HTR-8/SVneo (cell line): ENCODE measurements at regions not wholly inside any gene's neighbourhood (a gene's known extent, or its start where the extent isn't known, plus 50 kb on each side); places are given as distances from the start of the nearest gene placed in this dataset.

Source experiments
- DNase-seq: peaks from one replicate; pipeline ENCODE4 v3.0.0; 2011; ENCODE audit warnings: low spot score, mixed read lengths; ENCODE audit not compliant: insufficient read length
- FAIRE-seq: peaks from 2 replicates; lab custom pipeline; 2011; peaks lifted over from hg19 to GRCh38; lab: Jason Lieb, UNC

DNA sequence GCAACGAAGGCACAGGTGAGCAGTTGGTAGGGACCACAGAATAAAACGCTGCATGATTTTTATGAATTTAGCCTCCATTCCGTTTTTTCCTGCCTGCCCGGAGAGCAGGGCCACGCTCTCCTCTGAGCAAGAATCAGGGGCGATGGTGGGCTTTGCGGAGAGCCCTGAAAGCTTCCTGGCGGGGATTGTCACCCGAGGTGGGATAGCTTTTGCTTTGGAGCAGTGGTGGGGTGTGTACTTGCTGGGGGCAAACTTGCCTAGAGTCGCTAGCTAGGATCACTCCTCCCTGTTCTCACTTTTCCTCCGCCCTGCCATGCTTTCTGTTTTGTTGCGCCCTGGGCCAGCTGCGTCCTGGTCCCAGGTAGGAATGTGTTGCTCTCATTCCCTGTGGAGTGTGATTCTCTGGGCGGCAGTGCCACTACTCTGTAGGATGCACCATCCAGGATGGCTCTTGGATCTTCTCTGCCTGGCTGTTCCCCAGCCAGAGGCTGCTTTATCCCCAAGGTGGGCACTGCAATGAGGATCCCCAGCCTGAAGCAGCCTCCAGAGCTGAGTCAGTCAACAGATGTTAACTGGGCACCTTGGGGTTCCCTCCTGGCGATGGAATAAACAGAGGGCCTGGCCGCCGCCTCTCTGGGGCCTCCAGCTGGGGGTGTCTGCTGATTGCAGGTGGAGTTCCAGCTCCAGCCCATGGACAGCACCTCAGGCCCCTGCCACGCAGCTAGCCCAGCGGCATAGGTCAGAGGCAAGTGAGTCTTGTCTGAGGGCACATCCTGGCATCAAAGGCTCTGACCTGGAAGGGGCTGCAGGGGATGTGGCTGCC, 360.9 kb upstream of the TNRC6C start:
- DNase-seq: no peak
- peak; percentile 4 for FAIRE-seq

DNA sequence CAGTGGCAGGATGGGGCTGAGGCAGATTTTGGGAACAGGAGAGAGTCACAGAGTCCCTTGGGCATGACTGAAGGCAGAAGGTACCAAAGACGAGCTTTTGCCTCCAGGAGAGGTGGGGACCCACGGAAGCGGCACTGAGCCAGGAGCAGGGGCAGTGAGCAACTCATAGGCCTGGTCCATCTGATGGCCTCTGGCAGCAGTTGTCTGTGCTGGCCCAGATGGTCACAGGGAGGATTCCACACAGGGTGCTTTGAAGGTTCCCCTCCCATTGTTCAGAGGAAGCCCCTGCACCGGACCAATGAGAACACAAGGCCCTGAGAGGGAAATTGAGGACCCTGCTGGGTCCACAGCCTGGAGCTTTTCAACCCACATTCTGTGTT, 360.3 kb upstream of the TNRC6C start:
- FAIRE-seq (no peak), DNase-seq (no peak)

DNA sequence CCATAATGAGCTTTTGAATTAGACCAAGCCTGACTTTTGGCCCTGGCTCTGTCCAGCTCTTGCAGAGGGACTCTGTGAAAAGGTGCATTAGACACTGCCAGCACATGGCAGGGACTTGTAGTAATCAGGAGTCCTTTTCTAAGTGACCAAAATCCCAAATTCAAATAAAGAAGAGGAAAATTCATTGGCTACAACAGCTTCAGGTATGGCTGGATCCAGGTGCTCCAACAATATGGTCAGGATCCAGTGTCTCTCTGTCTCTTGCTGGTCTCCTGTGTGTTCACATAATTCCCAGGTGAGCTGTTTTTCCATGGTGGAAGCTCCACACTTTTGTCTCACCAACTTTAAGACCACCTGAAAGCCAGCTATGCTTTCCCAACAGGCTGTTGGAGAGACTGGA, 358.8 kb upstream of the TNRC6C start:
- no peak for FAIRE-seq
- DNase-seq: no peak

DNA sequence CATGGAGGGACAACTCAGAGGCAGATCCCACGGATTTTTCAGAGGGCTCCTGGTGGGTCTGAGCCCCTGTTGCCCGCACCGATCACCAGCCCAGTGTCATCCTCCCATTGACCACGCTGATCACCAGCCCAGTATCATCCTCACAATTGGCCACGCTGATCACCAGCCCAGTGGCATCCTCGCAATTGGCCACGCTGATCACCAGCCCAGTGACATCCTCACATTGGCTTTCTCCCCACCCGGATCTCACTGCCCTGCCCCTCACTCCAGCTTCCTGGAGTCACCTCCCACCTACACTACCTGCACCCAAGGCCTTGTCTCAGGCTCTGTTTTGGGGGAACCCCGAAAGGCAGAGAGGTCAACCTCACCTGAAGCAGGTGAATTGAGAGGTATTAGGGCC, 358.2 kb upstream of the TNRC6C start:
- DNase-seq (no peak), FAIRE-seq (peak; percentile 70)

DNA sequence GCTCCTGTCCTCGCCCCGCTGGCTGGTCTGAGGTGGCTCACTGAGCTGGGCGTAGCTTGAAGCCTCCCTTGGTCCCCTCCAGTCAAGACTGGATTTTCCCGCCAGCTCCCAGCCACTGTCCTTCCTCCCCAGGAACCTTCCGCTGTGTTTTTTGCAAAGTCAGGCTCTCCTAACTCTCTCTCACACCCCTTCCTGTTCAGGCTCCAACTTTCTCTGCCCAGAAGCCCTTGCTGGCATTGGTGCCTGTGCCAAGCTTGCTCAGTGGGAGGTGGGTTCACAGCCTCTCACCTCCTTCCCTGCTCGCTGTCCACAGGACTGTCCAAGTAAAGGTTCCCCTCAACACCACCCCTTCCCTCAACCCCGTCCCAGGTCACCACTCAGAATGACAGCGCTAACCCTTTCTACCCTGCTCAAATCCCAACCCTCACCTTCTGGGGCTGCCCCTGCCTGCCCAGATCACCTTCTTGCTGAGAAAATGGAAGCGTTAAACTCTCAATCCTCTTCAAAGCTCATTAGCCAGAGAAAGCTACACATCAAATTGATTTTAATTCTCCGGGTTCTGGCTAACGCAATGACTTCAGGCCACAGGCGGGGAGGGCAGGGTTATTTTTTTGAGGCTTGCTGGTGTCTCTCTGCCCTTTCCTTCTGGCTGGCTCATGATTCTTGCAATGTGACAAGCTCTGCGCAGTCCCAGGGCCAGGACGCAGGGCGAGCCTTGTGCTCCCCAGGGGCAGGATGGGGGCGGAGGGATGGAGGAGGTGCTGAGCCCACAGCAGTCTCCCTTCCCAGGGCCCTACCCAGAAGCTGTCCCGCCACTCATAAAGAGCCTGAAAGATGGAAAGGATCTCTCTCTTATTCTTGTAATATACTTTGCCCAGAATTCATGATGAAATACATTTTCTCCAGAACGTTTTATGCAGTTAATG, 357.2 kb upstream of the TNRC6C start:
- no peak for FAIRE-seq
- no peak for DNase-seq

DNA sequence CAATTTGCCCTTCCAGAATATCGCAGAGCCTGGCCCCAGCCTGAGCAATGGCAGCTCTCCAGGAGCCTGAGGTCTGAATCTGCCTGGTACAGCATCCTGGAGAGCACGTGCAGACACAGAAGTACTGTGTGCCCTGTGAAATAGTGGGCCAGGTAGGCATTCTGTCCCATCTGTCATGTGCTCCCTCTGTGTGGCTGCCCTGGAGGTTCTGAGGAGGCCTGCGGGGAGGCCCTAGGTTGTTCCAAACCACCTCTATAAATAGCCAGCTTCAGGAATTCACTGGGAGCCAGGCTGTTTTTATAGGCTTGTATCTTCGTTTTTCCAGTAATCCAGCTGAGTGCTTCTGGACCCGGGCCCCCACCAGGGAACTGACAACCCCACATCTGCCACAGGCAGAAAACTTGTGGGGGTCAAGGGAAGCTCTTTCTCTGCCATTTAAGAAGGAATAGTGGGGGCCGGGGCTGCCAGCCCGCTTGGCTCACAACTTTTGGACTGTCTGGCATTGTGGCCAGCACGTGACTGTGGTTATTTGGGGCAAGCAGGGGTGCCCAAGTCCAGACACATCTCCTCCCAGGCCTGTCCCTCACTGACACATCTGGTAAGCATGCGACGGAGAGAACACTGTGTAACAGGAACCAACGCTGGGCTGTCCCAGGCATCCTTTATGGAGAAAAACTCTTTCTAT, 356.3 kb upstream of the TNRC6C start:
- no peak for FAIRE-seq
- DNase-seq: no peak

DNA sequence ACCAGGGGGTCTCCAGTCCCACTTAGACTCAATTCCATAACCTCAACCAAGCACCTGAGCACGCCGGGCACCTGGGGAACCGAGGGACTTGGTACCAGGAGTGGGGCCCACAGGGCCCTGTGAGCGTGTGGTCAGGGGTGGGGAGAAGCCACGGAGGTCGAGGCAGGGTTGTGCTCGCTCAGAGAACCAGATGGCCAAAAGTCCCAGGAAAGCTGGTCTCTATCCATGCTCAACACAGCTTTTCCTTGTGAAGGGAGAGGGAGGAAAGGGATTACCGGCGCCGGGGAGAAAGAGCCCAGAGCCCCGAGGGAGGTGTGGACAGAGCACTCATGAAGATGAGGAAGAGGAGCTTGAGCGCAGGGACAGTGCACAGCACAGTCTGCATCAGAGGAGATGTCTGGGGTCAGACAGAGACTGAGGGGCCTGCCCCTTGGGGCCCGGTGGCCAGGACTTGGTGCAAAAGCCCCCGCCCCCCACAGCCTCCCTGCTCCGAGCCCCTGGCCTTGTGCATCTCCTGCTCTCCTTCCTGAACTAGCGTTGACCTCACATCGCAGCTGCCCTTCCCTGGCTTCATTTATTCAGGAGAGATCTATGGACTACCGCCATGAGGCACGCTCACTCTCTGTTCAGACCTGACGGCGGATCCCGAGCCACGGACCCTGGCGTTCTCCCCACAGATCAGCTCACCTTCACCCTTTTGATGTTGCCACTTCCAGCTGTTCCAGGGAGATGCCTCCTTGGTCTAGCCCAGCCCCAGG, 355.4 kb upstream of the TNRC6C start:
- DNase-seq: no peak

GRCh38 chr17:77604301-77604972, 354.1 kb upstream of the TNRC6C start:
- no peak for DNase-seq
- no peak for FAIRE-seq

More for the DNA sequence above, 355.4 kb upstream of the TNRC6C start:
- peak; percentile 59 for FAIRE-seq

GRCh38 chr17:77604973-77605313, 353.6 kb upstream of the TNRC6C start:
- DNase-seq (no peak), FAIRE-seq (no peak)

- FAIRE-seq: no peak
- DNase-seq: no peak
These were observed 352.2 kb upstream of the TNRC6C start for GRCh38 chr17:77606146-77606864.

- FAIRE-seq: no peak
- DNase-seq: no peak
These were observed 351.7 kb upstream of the TNRC6C start for GRCh38 chr17:77606865-77607210.

DNA sequence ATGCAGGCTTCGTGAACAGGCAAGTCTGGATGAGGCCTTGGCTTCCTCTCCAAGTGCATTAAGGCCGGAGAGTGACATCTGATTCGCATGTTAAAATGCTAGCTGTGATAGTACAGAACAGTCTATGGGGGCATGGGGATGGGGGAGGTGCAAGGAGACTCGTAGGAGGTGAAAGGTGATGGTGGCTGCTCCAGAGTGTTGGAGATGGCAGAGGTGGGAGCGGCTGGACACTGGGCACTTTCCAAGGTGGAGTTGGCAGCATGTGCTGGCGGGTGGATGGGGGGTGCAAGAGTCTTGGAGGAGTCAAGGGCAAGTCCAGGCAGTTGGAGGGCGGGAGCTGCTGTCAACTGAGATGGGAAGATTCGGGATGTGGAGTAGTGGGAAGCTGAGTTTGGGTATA, 350.9 kb upstream of the TNRC6C start:
- no peak for FAIRE-seq

DNA sequence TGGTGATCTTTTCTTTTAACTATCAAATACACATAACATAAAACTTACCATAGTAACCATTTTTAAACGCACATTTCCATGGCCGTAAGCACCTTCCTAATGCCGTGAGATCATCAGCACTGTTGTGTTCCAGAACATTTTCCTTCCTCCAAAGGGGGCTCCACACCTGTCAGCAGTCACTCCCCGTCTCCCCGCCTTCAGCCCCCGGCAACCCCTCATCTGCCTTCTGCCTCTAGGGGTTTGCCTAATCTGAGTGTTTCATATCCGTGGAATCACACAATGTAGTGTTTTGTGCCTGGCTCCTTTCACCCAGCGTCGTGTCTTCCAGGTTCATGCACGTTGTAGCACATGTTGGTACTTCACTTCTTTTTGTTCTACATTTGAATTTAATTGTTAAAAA, 350.1 kb upstream of the TNRC6C start:
- no peak for DNase-seq
- FAIRE-seq: no peak

More for the DNA sequence above, 350.9 kb upstream of the TNRC6C start:
- DNase-seq: no peak

DNA sequence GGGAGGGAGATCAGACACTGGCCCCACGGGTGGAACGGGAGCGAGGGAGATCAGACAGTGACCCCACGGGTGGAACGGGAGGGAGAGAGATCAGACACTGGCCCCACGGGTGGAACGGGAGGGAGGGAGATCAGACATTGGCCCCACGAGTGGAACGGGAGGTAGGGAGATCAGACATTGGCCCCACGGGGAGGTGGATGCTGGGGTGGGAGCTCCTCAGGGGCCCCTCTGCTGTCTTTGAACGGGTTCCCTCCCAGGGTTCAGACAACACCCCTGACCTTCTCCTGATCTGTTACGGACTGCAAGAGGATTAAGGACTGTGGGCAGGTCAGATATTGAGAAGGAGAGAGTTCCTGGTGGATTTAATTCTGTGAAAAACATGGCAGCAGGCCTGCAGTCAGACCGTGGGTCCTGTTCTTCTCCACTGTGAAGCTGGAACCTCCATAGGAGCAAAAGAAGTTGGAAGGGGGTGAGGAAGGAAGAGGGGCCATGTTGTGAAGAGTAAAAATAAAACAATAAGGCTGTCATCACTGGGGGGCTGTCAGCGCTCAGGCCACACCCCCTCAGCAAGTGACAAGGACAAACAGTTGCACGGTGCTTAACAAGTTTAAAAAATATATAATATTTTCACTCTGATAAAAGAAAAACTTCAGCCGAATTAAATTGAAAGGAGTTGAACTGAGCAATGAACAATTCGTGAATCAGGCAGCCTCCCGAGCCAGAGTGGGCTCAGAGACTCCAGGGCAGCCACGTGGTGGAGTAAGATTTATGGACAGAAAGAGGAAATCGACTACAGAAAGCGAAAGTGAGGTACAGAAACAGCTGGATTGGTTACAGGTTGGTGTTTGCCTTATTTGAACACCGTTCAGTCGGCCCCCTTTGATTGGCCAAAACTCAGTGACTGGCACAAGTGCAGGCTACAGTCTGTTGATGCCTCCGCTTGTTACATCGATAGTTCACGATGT, 348.7 kb upstream of the TNRC6C start:
- FAIRE-seq: no peak

GRCh38 chr17:77610518-77610893, 348.0 kb upstream of the TNRC6C start:
- FAIRE-seq (no peak), DNase-seq (no peak)

More for the DNA sequence above, 348.7 kb upstream of the TNRC6C start:
- DNase-seq: no peak

DNA sequence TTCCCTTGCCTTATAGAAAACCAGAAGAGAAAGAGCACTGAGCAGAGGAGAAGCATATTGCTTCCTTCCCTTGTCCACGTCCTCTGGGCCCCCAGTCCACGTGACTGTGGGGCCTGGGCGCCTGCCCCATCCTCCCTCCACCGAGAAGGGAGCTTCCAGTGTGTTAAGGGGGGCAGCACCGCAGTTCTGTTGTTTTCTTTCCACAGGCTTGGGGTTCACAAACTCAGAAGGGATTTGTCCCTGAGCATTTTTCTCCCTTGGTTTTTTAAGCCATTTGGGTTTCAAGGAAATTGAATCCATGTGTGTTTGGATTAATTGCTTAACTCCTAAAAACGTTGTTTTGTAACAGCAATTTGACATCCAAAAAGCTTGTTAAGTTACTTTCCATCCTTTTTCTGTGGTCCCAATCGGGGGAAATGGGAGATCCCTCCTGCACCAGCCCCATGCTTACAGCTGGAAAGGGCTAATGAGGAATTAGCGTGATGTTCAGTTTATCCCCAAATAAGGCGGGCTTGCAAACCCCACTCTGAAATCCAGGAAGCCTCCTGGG, 347.5 kb upstream of the TNRC6C start:
- no peak for DNase-seq
- FAIRE-seq: no peak

DNA sequence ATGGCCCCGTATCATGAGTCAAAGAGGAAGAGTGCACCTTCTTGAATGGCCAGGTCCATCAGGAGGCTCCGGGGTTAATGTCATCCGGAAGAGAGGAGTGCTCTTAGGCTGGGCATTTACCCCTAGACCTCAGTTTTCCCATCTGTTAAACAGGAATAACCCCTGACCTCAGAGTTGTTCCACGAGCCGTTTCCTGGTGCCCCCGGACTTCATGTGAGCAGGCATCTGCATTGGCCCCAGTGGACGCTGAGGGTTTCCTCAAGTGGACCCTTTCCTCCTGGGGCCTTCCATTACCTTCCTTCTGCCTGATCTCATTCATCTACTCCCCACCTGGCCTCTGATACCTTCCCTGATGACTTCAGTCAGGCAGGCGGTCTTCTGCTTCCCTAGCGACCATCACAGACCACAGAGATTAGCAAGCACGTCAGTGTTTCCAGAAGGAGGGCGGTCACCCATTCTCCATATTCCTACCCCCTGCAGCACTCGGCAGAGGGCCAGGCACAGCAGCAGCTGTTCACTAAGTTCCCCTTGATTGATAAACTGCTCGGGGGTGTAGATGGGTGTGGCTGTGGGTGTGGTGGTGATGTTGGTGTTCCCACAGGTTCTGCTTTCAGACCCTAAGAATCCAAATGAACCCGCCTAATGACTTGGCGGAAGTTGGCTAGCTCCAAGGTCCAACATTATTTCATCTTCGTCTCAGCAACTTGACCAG, 346.6 kb upstream of the TNRC6C start:
- FAIRE-seq: no peak
- DNase-seq: no peak
